RPMI8226 (cell line): ENCODE measurements at regions not wholly inside any gene's neighbourhood (a gene's known extent, or its start where the extent isn't known, plus 50 kb on each side); places are given as distances from the start of the nearest gene placed in this dataset.
A peak's percentile ranks its signal among the peaks of the same experiment; 100 is the strongest.

Source experiments
- DNase-seq: peaks from one replicate; pipeline ENCODE4 v3.0.0-alpha.2; 2015

GRCh38 chr12:92529944-92530343, 172.8 kb upstream of the PLEKHG7 start:
- DNase-seq = no peak

DNA sequence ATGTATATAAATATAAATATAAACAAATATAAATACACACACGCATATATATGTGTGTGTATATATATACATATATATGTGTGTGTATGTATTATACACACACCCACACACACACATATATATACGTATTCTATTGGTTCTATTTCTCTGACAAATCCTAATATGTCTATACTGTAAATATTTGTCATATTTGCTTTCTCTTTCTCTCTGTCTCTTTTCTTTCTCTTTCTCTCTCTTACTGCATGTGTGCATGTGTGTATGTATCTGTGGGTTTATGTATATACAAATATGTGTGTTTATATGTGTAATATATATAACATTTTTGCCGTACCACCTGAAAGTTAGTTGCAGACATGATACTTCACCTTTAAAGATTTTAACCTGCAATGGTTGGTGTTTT, 174.2 kb upstream of the PLEKHG7 start:
- no peak for DNase-seq

- no peak for DNase-seq
Observed at GRCh38 chr12:92528097-92528496, 174.7 kb upstream of the PLEKHG7 start.

- no peak for DNase-seq
Observed at GRCh38 chr12:92524489-92524888, 178.3 kb upstream of the PLEKHG7 start.

DNA sequence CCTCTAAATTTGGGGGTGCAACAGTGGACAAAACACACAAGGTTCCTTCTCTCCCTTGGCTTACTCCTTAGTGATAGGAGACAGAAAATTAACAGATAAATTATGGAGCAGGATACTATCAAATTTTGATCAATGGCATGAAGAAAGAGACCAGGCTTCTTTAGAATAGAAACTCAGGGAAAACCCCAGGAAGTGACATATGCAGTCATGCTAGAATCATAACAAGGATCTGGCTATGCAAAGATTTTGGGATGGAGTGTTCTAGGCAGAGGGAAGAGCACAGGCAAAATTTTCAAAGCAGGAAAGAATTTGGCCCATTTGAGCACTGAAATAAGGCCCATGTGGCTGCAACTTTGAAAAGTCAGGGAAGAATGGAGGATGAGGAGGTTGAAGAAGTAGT, 182.3 kb upstream of the PLEKHG7 start:
- DNase-seq = no peak

GRCh38 chr12:92519284-92519683, 183.5 kb upstream of the PLEKHG7 start:
- DNase-seq = no peak

DNA sequence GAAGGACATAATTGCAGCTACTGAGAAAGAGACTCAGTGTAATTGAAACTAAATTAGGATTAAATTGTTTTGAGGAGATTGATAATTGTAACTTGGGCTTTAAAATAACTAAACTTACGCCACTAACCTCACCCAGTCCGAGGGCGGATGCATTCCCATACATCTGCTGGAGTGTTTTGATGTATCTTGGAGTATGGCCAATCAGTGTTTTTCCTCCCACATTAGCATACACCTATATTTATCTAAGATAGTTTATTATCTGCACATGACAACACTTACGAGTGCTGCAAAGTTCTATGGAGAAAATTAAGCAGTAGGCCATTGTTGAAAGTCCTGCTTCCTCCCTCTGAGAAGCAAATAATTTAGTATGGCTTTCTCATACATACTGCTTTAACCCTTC, 184.7 kb upstream of the PLEKHG7 start:
- no peak for DNase-seq

DNA sequence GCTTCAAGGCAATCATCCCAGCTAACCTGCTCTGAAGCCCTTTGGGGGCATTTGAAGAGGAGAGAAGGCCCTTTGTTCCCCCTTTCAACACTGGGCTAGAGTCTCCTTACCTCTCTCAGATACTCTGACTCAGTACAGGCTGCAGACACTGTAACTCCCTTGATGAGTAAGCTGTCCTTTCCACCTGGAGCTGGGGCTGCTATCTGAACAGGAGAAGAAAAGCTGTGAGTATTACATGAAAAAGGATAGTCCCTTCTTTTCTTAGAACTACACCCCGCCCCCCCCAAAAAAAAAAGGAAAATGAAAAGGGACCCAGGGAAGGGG, 186.6 kb upstream of the PLEKHG7 start:
- no peak for DNase-seq

DNA sequence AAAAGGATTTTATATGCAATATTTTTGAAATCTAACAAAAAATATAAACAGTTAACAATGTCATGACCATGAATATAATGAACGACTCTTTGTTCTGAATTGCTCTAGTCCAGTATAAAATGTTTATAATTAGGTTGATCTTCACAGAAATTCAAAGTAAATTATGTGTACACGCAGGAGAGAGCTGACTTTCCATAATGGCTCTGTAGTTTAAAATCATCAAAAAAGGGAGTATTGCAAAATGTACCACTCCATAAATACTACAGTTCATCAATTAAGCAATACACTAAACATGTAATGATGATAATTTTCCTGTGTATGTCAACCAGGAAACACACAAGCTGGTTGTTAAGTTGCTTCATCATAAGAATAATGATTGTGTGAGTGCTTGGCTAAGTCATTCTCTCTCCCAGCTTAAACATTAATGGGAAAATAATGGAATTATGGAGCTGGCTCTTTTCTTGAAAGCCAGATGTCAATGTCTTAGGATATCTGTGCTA, 189.5 kb upstream of the PLEKHG7 start:
- no peak for DNase-seq

DNA sequence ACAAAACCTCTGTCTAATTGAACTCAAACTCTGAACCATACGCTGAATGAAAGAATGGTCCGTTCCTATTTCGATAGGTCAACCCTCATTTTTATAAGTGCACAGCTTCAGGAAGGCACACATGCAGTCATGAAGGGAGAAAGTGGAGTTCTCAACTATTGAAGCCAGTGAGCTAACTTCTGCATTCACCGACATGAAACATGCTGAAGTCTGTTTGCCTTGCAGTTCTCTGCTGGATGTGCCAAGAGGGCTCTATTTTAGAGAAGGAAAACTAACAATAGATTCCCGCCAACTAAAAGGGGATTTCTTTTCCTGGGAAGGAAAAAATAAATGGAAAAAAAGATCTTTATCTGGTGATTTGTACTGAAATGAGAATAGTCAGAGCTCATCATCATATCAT, 191.0 kb upstream of the PLEKHG7 start:
- no peak for DNase-seq

- DNase-seq = no peak
Observed at GRCh38 chr12:92509156-92509738, 193.5 kb upstream of the PLEKHG7 start.

DNA sequence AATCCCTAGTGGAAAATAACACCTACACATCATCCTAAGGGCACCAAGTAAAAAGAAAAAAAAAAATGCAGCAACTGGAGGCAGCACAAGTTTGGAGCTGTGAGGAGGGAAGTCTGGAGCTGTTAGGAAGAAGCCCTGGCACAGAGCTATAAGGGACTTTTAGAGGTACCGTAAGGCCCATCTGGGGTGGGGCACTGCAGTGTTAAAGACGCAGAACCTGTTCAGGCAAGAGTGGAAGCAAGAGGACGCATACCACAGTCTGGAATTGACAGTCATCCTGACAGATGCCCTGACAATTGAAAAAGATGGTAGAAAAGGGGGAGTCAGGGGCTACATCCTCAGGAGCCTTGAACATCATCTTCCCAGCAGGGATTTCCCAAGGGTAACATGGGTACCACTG, 195.9 kb upstream of the PLEKHG7 start:
- DNase-seq = no peak

GRCh38 chr12:92506460-92506859, 196.3 kb upstream of the PLEKHG7 start:
- no peak for DNase-seq

DNA sequence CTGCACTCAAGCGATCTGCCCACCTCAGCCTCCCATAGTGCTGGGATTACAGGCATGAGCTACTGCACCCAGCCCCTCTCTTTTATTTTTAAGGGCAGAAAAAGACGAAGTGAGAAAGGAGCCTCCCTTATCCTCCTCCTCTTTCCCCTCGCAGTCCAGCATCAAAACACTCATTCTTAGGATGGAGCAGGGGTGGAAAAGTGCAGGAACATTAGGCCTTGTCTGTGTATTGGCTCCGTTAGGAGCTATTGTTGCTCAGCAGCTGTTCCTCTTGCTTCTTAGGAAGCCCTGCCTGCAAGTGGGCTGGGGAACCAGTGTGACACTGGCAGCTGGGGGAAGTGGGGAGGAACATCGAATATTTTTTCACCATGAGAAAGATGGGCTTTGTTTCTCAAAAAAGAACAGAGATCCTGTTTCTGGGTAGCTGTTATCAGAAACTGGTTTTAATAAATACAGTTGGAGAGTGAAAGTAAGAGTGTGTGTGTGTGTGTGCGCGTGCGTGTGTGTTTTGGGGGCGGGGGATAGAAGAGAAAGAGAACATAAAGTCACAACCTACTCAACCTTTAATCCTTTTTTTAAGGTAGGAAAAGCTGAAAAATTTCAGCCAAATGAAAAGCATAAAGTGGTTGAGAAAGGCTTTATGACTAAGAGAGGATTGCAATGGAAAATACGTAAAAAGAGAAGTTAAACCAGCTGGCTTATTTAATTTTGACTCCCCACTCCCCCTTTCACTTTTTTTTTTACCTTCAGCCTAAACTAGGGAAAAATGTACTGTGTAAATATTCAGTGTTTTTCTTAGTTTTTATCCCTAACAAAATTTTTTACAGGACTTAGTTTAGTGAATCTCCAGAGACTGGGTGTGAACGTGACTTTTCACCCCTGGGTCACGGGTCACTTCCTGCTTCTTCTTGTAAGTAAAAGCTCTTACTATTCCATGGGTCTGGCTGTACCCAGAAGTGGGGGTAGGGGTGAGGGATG, 197.2 kb upstream of the PLEKHG7 start:
- no peak for DNase-seq

- no peak for DNase-seq
Observed at GRCh38 chr12:92504594-92504981, 198.2 kb upstream of the PLEKHG7 start.

DNA sequence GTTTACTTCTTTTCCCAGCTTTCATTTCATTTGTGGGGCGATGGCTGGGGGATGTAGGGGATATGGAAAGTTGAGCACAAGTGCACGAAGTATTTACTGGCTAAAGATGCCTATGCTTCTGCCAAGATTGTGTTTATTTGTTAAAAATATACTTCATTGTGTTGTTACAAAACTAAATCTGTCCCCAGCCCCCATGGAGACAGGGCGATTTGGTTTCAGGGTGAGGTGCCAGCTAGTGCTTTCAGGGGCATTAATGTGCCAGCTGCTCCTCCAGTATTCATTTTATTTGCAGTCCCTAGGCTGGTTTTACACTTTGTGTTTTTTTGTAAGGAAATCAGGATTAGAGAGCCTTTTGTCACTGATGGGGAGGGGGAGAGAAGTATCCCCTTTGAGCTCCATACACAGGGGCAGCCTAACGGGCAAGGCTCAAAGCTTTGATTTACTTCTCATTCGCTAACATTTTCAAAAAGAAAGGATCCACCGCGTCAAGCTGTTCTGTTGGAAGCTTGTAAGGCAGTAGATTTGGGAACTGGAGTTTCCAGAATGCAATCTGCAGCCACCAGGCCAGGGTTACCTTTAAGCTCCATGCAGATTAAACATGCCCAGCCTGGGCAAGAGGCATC, 198.7 kb upstream of the PLEKHG7 start:
- no peak for DNase-seq

GRCh38 chr12:92503029-92503931, 199.5 kb upstream of the PLEKHG7 start:
- no peak for DNase-seq

GRCh38 chr12:92502417-92503028, 200.3 kb upstream of the PLEKHG7 start:
- peak; percentile 12 for DNase-seq

- DNase-seq = no peak
Observed at GRCh38 chr12:92496790-92497189, 206.0 kb upstream of the PLEKHG7 start.

GRCh38 chr12:92495108-92495507, 207.7 kb upstream of the PLEKHG7 start:
- DNase-seq = no peak

DNA sequence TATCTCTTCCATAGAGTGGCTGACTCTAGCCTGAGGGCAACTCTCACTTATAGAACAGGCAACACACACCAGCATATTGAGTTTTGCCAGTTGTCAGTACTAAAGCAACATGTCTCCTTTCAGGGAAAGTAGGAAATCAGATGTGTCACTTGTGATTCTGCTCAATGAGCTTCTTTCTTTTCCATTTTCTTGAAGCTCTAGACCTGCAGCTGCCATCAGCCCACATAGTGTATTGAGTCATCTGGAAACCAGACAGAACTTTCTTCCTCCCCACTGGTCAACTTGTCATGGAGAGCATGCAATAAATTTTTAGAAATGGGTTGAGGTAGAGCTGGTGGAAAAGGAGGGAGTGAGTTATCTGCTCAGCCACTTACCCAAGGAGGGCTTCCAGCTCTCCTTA, 209.0 kb upstream of the PLEKHG7 start:
- no peak for DNase-seq

- no peak for DNase-seq
Observed at GRCh38 chr12:92492995-92493394, 209.8 kb upstream of the PLEKHG7 start.
